ENCODE measurements at regions not wholly inside any gene's neighbourhood (a gene's known extent, or its start where the extent isn't known, plus 50 kb on each side); places are given as distances from the start of the nearest gene placed in this dataset.

GRCh38 chr10:33478675-33479125, 144.2 kb upstream of the NRP1 start:
- no peaks in the 10 kb centered on the region for H3K9me3 ChIP-seq
- no peak overlapping the region for H3K4me3 ChIP-seq
- H3K27me3 ChIP-seq: no peaks in the 10 kb centered on the region
- no peak for ATAC-seq
- WGBS, 2 donors (ENCODE audit: low coverage in 1 of 2): 78 to 90% methylated on average over 3 to 5 of the region's 5 CpGs
- H3K36me3 ChIP-seq: no peaks in the 10 kb centered on the region
- TF ChIP-seq EP300 (IDR thresholded peaks at IDR 0.05) (no peak), POLR2A (IDR thresholded peaks at IDR 0.05) (no peak), POLR2AphosphoS5 (IDR thresholded peaks at IDR 0.05) (no peak), CTCF (IDR thresholded peaks at IDR 0.05) (no peak)
- H3K27ac ChIP-seq: no peak overlapping the region
- H3K4me1 ChIP-seq: peaks cover 0 to 11% (median 0%) of the 10 kb centered on the region in 3 donors

GRCh38 chr10:33478089-33478674, 143.7 kb upstream of the NRP1 start:
- no peak overlapping the region for H3K27ac ChIP-seq
- TF ChIP-seq CTCF (IDR thresholded peaks at IDR 0.05): no peak
- no peak for TF ChIP-seq POLR2AphosphoS5 (IDR thresholded peaks at IDR 0.05)
- no peak for TF ChIP-seq EP300 (IDR thresholded peaks at IDR 0.05)
- no peak for TF ChIP-seq POLR2A (IDR thresholded peaks at IDR 0.05)
- no peak overlapping the region for H3K4me3 ChIP-seq
- 70 to 82% methylated on average over 5 of the region's 5 CpGs for WGBS, 2 donors (ENCODE audit: low coverage in 1 of 2)
- ATAC-seq: no peak
- H3K9me3 ChIP-seq: no peaks in the 10 kb centered on the region
- H3K4me1 ChIP-seq: peaks cover 0 to 10% (median 0%) of the 10 kb centered on the region in 3 donors
- no peaks in the 10 kb centered on the region for H3K36me3 ChIP-seq
- H3K27me3 ChIP-seq: no peaks in the 10 kb centered on the region

GRCh38 chr10:33477291-33478088, 143.0 kb upstream of the NRP1 start:
- peaks cover 0 to 3% (median 0%) of the 10 kb centered on the region in 3 donors for H3K4me1 ChIP-seq
- H3K27ac ChIP-seq: no peak overlapping the region
- H3K27me3 ChIP-seq: no peaks in the 10 kb centered on the region
- no peaks in the 10 kb centered on the region for H3K36me3 ChIP-seq
- H3K9me3 ChIP-seq: no peaks in the 10 kb centered on the region
- H3K4me3 ChIP-seq: no peak overlapping the region
- ATAC-seq: no peak
- TF ChIP-seq CTCF (IDR thresholded peaks at IDR 0.05) (no peak), POLR2A (IDR thresholded peaks at IDR 0.05) (no peak), POLR2AphosphoS5 (IDR thresholded peaks at IDR 0.05) (no peak), EP300 (IDR thresholded peaks at IDR 0.05) (no peak)
- 70 to 81% methylated on average over 7 of the region's 7 CpGs for WGBS, 2 donors (ENCODE audit: low coverage in 1 of 2)

- Histone ChIP-seq H3K27me3 (no peaks in the 10 kb centered on the region), H3K27ac (no peak overlapping the region), H3K4me3 (no peak overlapping the region), H3K36me3 (no peaks in the 10 kb centered on the region), H3K9me3 (no peaks in the 10 kb centered on the region), H3K4me1 (no peaks in the 10 kb centered on the region)
- no peak for ATAC-seq
- WGBS, 2 donors (ENCODE audit: low coverage in 1 of 2): 85 to 88% methylated on average over 8 to 11 of the region's 13 CpGs
- TF ChIP-seq EP300 (IDR thresholded peaks at IDR 0.05) (no peak), POLR2AphosphoS5 (IDR thresholded peaks at IDR 0.05) (no peak), POLR2A (IDR thresholded peaks at IDR 0.05) (no peak), CTCF (IDR thresholded peaks at IDR 0.05) (no peak)
Measured at GRCh38 chr10:33476757-33477273, 142.3 kb upstream of the NRP1 start.
